GM12878 (cell line): ENCODE measurements at regions not wholly inside any gene's neighbourhood (a gene's known extent, or its start where the extent isn't known, plus 50 kb on each side); places are given as distances from the start of the nearest gene placed in this dataset.

ENCODE experiments used
- ASH2L ChIP-seq: fragments of 300-600, 200-600 bp; sonication (generic); IDR thresholded peaks from 2 replicates; pipeline ENCODE4 v1.6.1; 2017; ENCODE audit warnings: low read depth, mild to moderate bottlenecking, borderline replicate concordance
- CREM ChIP-seq: IDR thresholded peaks from 2 replicates; pipeline ENCODE4 v1.6.1; 2014; ENCODE audit warnings: antibody characterized with exemption, low read depth
- HDAC2 ChIP-seq: fragments of 200-600 bp; sonication (generic); IDR thresholded peaks from 2 replicates; pipeline ENCODE4 v1.6.1; 2017
- POLR2A ChIP-seq: IDR thresholded peaks from 2 replicates; pipeline ENCODE4 v1.6.1; 2011; ENCODE audit warnings: low read depth, mild to moderate bottlenecking, low read length
- POLR2AphosphoS5 ChIP-seq: IDR thresholded peaks from 2 replicates; pipeline ENCODE4 v1.6.1; 2011; ENCODE audit warnings: mild to moderate bottlenecking, low read length, inconsistent platforms
- SIX5 ChIP-seq: IDR thresholded peaks from 2 replicates; pipeline ENCODE4 v1.6.1; 2011; ENCODE audit warnings: mild to moderate bottlenecking, low read depth, low read length, moderate library complexity; ENCODE audit not compliant: severe bottlenecking
- SMARCA5 ChIP-seq: fragments of 450-650 bp; IDR thresholded peaks from 2 replicates; pipeline ENCODE4 v1.6.1; 2017; ENCODE audit warnings: mild to moderate bottlenecking
- TARDBP ChIP-seq: IDR thresholded peaks from 2 replicates; pipeline ENCODE4 v1.6.1; 2016; ENCODE audit warnings: borderline replicate concordance
- ZNF217 ChIP-seq: fragments of 450-650 bp; IDR thresholded peaks from 2 replicates; pipeline ENCODE4 v1.6.1; 2017; ENCODE audit warnings: antibody characterized with exemption, mild to moderate bottlenecking
- ZNF384 ChIP-seq: IDR thresholded peaks from 2 replicates; pipeline ENCODE4 v1.6.1; 2012; ENCODE audit warnings: low read depth, mild to moderate bottlenecking, low read length, improper control_type of control experiment, borderline replicate concordance
- ZSCAN29 ChIP-seq: fragments of 450-650 bp; IDR thresholded peaks from 2 replicates; pipeline ENCODE4 v1.6.1; 2017; ENCODE audit warnings: mild to moderate bottlenecking, moderate library complexity
- TF ChIP-seq, protein P1 (sequence below), 3 experiments: IDR thresholded peaks in 2 of 3; conservative IDR thresholded peaks in 1 of 3; 2 replicates each; pipeline ENCODE4 v1.5.1; 2011; ENCODE audit warnings: low read depth in 3 of 3, low read length in 3 of 3, mild to moderate bottlenecking in 3 of 3, control low read depth in 2 of 3, moderate library complexity in 2 of 3, inconsistent platforms in 1 of 3, mixed read lengths in 1 of 3; ENCODE audit not compliant: control insufficient read depth in 2 of 3, insufficient read depth in 1 of 3; ENCODE audit errors: extremely low read depth in 1 of 3
- TF ChIP-seq, protein P2 (sequence below): fragments of 450-650 bp; conservative IDR thresholded peaks from 2 replicates; pipeline ENCODE4 v1.6.1; 2017; ENCODE audit warnings: mild to moderate bottlenecking, moderate library complexity

DNA sequence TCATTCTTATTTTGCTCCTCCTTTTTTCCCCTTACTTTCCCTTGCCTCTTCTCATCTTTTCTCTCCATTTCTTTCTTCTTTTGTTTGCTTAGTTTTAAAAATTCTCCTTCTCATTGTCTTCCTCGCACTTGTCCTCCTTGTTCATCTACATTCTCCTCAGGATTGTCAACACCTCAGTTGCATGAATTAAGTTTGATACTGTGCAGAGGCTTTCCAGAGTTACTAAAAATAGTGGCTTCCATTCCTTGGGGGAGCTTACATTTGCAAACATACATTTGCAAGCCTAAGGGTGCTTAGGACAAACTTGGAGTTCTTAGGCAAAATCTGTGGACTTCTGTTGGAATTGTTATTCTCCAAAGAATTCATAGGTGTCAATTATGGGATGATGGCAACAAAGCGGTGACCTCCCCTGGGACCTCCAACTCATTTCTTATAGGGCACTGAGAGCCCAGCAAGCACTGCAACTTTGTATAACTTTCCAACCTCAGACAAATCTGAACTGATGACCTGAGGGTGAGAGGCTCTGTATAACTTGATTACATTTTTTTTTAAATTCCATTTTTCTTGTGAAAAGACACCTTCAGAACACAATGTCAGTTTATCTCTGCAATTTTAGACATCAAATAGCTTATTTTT lies 371.4 kb downstream of the TMEM38B start:
- TF ChIP-seq, protein P1, sequence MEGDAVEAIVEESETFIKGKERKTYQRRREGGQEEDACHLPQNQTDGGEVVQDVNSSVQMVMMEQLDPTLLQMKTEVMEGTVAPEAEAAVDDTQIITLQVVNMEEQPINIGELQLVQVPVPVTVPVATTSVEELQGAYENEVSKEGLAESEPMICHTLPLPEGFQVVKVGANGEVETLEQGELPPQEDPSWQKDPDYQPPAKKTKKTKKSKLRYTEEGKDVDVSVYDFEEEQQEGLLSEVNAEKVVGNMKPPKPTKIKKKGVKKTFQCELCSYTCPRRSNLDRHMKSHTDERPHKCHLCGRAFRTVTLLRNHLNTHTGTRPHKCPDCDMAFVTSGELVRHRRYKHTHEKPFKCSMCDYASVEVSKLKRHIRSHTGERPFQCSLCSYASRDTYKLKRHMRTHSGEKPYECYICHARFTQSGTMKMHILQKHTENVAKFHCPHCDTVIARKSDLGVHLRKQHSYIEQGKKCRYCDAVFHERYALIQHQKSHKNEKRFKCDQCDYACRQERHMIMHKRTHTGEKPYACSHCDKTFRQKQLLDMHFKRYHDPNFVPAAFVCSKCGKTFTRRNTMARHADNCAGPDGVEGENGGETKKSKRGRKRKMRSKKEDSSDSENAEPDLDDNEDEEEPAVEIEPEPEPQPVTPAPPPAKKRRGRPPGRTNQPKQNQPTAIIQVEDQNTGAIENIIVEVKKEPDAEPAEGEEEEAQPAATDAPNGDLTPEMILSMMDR (IDR thresholded peaks at IDR 0.05 in 2 of 3, conservative IDR thresholded peaks at IDR 0.05 in 1 of 3; ENCODE audit: control insufficient read depth in 2 of 3, extremely low read depth in 1 of 3, insufficient read depth in 1 of 3, low read depth in 3 of 3, low read length in 3 of 3): no peak
- TF ChIP-seq POLR2A (no peak), CREM (no peak), SMARCA5 (no peak), POLR2AphosphoS5 (no peak), TARDBP (no peak), ZNF384 (no peak), ZNF217 (no peak), HDAC2 (no peak), ZSCAN29 (no peak), SIX5 (no peak), ASH2L (no peak)
- TF ChIP-seq, protein P2, sequence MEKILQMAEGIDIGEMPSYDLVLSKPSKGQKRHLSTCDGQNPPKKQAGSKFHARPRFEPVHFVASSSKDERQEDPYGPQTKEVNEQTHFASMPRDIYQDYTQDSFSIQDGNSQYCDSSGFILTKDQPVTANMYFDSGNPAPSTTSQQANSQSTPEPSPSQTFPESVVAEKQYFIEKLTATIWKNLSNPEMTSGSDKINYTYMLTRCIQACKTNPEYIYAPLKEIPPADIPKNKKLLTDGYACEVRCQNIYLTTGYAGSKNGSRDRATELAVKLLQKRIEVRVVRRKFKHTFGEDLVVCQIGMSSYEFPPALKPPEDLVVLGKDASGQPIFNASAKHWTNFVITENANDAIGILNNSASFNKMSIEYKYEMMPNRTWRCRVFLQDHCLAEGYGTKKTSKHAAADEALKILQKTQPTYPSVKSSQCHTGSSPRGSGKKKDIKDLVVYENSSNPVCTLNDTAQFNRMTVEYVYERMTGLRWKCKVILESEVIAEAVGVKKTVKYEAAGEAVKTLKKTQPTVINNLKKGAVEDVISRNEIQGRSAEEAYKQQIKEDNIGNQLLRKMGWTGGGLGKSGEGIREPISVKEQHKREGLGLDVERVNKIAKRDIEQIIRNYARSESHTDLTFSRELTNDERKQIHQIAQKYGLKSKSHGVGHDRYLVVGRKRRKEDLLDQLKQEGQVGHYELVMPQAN: no peak
